ENCODE measurements at regions not wholly inside any gene's neighbourhood (a gene's known extent, or its start where the extent isn't known, plus 50 kb on each side); places are given as distances from the start of the nearest gene placed in this dataset.

GRCh38 chrX:82029571-82030218 lies 827.8 kb downstream of the SH3BGRL start (continued):
- TF ChIP-seq NR0B1 (IDR thresholded peaks at IDR 0.05; ENCODE audit: partially characterized antibody) (no peak), NCOA1 (IDR thresholded peaks at IDR 0.05; ENCODE audit: low read depth) (no peak)

- Histone ChIP-seq H3K79me2 (ENCODE audit: control insufficient read depth, insufficient read depth, low read length) (no peaks in the 10 kb centered on the region), H4K20me1 (replicated peaks; ENCODE audit: control insufficient read depth, insufficient read depth, low read length) (no peaks in the 10 kb centered on the region), H3K27me3 (ENCODE audit: control insufficient read depth in 2 of 2, insufficient read depth in 2 of 2, low read length in 2 of 2) (no peaks in the 10 kb centered on the region), H3K27ac (ENCODE audit: extremely low read depth, low read depth, low read length) (no peak overlapping the region), H2AFZ (ENCODE audit: low read depth, low read length) (no peak overlapping the region), H3K9me3 (replicated peaks; ENCODE audit: control insufficient read depth, insufficient read depth, low read depth, low read length) (no peaks in the 10 kb centered on the region), H3K4me2 (ENCODE audit: insufficient read depth, low read length) (no peak overlapping the region), H3K9ac (ENCODE audit: insufficient read depth in 1 of 2, low read depth in 2 of 2, low read length in 2 of 2) (no peak overlapping the region), H3K4me3 (no peak overlapping the region), H3K36me3 (ENCODE audit: control insufficient read depth, insufficient read depth, low read length) (no peaks in the 10 kb centered on the region), H3K9me1 (ENCODE audit: control insufficient read depth, insufficient read depth, low read length) (no peaks in the 10 kb centered on the region), H3K4me1 (replicated peaks in 1 of 2; ENCODE audit: control insufficient read depth in 2 of 2, insufficient read depth in 2 of 2, low read length in 2 of 2) (no peaks in the 10 kb centered on the region)
- POLR2A ChIA-PET, result no interaction called here
- TF ChIP-seq HNRNPL (IDR thresholded peaks at IDR 0.05; ENCODE audit: low read depth, low read length), result no peak
- no peak for TF ChIP-seq STAG1 (CRISPR knock-in tag; IDR thresholded peaks at IDR 0.05; ENCODE audit: borderline replicate concordance)
- TF ChIP-seq, protein P1, sequence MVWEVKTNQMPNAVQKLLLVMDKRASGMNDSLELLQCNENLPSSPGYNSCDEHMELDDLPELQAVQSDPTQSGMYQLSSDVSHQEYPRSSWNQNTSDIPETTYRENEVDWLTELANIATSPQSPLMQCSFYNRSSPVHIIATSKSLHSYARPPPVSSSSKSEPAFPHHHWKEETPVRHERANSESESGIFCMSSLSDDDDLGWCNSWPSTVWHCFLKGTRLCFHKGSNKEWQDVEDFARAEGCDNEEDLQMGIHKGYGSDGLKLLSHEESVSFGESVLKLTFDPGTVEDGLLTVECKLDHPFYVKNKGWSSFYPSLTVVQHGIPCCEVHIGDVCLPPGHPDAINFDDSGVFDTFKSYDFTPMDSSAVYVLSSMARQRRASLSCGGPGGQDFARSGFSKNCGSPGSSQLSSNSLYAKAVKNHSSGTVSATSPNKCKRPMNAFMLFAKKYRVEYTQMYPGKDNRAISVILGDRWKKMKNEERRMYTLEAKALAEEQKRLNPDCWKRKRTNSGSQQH (CRISPR knock-in tag; IDR thresholded peaks at IDR 0.05), result no peak
- ATAC-seq (no peak), DNase-seq (ENCODE audit: extremely low read depth in 1 of 4, low spot score in 3 of 4) (no peak), FAIRE-seq (no peak)
- BruUV-seq (replicated peaks), result no TSS peak
- in situ Hi-C loops (cut with MboI) (no loop called here), intact Hi-C loops (cut with micrococcal nuclease) (no loop called here)
- 0% methylated on average over 1 of the region's 1 CpG for WGBS (ENCODE audit: insufficient coverage, low coverage, missing lambda C conversion rate)
- CTCF ChIA-PET (ENCODE audit: low intra/inter-chr PET ratio), result no interaction called here
Observed at GRCh38 chrX:82031250-82031649, 829.3 kb downstream of the SH3BGRL start.

Data from K562 (cell line).